ENCODE measurements at regions not wholly inside any gene's neighbourhood (a gene's known extent, or its start where the extent isn't known, plus 50 kb on each side); places are given as distances from the start of the nearest gene placed in this dataset.

GRCh38 chr18:62663731-62664336 lies 51.5 kb upstream of the PHLPP1 start:
- 0 out of 2 replicates have a peak, but pooled peaks have one; percentile 59 for TF ChIP-seq ZFP3 (CRISPR knock-in tag; IDR thresholded peaks at IDR 0.05)
- TF ChIP-seq ZNF8 (CRISPR knock-in tag; IDR thresholded peaks at IDR 0.05): no peak
- peak; percentile 59 for TF ChIP-seq ISL1 (CRISPR knock-in tag; IDR thresholded peaks at IDR 0.05)

GRCh38 chr18:62664414-62664813 lies 50.9 kb upstream of the PHLPP1 start:
- ATAC-seq: no peak
- TF ChIP-seq ZC3H10 (CRISPR knock-in tag; IDR thresholded peaks at IDR 0.05): no peak
- no peak for TF ChIP-seq ISL1 (CRISPR knock-in tag; IDR thresholded peaks at IDR 0.05)
- TF ChIP-seq TCF4 (CRISPR knock-in tag; IDR thresholded peaks at IDR 0.05; ENCODE audit: borderline replicate concordance): no peak
- no peak for TF ChIP-seq PPARA (CRISPR knock-in tag; IDR thresholded peaks at IDR 0.05; ENCODE audit: borderline replicate concordance)
- TF ChIP-seq OSR1 (CRISPR knock-in tag; IDR thresholded peaks at IDR 0.05): no peak
- TF ChIP-seq, protein P1, sequence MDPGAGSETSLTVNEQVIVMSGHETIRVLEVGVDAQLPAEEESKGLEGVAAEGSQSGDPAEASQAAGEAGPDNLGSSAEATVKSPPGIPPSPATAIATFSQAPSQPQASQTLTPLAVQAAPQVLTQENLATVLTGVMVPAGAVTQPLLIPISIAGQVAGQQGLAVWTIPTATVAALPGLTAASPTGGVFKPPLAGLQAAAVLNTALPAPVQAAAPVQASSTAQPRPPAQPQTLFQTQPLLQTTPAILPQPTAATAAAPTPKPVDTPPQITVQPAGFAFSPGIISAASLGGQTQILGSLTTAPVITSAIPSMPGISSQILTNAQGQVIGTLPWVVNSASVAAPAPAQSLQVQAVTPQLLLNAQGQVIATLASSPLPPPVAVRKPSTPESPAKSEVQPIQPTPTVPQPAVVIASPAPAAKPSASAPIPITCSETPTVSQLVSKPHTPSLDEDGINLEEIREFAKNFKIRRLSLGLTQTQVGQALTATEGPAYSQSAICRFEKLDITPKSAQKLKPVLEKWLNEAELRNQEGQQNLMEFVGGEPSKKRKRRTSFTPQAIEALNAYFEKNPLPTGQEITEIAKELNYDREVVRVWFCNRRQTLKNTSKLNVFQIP (CRISPR knock-in tag; IDR thresholded peaks at IDR 0.05; ENCODE audit: borderline replicate concordance, low read depth): no peak
- no peak for TF ChIP-seq RARB (CRISPR knock-in tag; IDR thresholded peaks at IDR 0.05)
- TF ChIP-seq ZFP30 (CRISPR knock-in tag; IDR thresholded peaks at IDR 0.05): no peak
- no peak for TF ChIP-seq ZNF70 (CRISPR knock-in tag; IDR thresholded peaks at IDR 0.05)
- TF ChIP-seq, protein P2, sequence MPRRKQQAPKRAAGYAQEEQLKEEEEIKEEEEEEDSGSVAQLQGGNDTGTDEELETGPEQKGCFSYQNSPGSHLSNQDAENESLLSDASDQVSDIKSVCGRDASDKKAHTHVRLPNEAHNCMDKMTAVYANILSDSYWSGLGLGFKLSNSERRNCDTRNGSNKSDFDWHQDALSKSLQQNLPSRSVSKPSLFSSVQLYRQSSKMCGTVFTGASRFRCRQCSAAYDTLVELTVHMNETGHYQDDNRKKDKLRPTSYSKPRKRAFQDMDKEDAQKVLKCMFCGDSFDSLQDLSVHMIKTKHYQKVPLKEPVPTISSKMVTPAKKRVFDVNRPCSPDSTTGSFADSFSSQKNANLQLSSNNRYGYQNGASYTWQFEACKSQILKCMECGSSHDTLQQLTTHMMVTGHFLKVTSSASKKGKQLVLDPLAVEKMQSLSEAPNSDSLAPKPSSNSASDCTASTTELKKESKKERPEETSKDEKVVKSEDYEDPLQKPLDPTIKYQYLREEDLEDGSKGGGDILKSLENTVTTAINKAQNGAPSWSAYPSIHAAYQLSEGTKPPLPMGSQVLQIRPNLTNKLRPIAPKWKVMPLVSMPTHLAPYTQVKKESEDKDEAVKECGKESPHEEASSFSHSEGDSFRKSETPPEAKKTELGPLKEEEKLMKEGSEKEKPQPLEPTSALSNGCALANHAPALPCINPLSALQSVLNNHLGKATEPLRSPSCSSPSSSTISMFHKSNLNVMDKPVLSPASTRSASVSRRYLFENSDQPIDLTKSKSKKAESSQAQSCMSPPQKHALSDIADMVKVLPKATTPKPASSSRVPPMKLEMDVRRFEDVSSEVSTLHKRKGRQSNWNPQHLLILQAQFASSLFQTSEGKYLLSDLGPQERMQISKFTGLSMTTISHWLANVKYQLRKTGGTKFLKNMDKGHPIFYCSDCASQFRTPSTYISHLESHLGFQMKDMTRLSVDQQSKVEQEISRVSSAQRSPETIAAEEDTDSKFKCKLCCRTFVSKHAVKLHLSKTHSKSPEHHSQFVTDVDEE (CRISPR knock-in tag; IDR thresholded peaks at IDR 0.05): no peak
- no peak for TF ChIP-seq CSRNP3 (CRISPR knock-in tag; IDR thresholded peaks at IDR 0.05)
- TF ChIP-seq, protein P3, sequence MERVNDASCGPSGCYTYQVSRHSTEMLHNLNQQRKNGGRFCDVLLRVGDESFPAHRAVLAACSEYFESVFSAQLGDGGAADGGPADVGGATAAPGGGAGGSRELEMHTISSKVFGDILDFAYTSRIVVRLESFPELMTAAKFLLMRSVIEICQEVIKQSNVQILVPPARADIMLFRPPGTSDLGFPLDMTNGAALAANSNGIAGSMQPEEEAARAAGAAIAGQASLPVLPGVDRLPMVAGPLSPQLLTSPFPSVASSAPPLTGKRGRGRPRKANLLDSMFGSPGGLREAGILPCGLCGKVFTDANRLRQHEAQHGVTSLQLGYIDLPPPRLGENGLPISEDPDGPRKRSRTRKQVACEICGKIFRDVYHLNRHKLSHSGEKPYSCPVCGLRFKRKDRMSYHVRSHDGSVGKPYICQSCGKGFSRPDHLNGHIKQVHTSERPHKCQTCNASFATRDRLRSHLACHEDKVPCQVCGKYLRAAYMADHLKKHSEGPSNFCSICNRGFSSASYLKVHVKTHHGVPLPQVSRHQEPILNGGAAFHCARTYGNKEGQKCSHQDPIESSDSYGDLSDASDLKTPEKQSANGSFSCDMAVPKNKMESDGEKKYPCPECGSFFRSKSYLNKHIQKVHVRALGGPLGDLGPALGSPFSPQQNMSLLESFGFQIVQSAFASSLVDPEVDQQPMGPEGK (CRISPR knock-in tag; IDR thresholded peaks at IDR 0.05; ENCODE audit: borderline replicate concordance): no peak
- no peak for TF ChIP-seq ARNTL (CRISPR knock-in tag; IDR thresholded peaks at IDR 0.05; ENCODE audit: borderline replicate concordance, low read depth)
- no peak for TF ChIP-seq ZNF8 (CRISPR knock-in tag; IDR thresholded peaks at IDR 0.05)

More at GRCh38 chr18:62663731-62664336, 51.5 kb upstream of the PHLPP1 start:
- ATAC-seq: peak; percentile 54

DNA sequence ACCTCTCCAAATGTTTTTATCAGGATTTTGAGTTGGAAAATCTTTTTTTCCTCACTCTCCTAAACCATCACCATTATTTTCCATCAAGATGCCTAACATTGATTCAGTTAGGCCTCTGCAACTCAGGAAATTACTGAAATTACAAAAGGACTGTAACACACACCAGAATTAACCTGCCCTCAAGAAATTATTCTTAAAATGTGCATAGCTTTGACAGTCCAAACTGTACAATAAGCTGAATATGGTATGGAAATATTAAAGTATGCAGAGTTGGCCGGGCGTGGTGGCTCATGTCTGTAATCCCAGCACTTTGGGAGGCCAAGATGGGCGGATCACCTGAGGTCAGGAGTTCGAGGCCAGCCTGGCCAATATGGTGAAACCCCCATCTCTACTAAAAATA lies 50.2 kb upstream of the PHLPP1 start:
- no peak for ATAC-seq
- no peak for TF ChIP-seq ISL1 (CRISPR knock-in tag; IDR thresholded peaks at IDR 0.05)
- no peak for TF ChIP-seq SNAI2 (CRISPR knock-in tag; IDR thresholded peaks at IDR 0.05)
- TF ChIP-seq OSR1 (CRISPR knock-in tag; IDR thresholded peaks at IDR 0.05): no peak
- no peak for TF ChIP-seq ZNF565 (CRISPR knock-in tag; conservative IDR thresholded peaks at IDR 0.05; ENCODE audit: low read depth)
- no peak for TF ChIP-seq TCF4 (CRISPR knock-in tag; IDR thresholded peaks at IDR 0.05; ENCODE audit: borderline replicate concordance)
- TF ChIP-seq CREB5 (CRISPR knock-in tag; IDR thresholded peaks at IDR 0.05; ENCODE audit: low read depth): no peak
- no peak for TF ChIP-seq ZFP30 (CRISPR knock-in tag; IDR thresholded peaks at IDR 0.05)
- no peak for TF ChIP-seq ARNTL (CRISPR knock-in tag; IDR thresholded peaks at IDR 0.05; ENCODE audit: borderline replicate concordance, low read depth)
- TF ChIP-seq, protein P1 (CRISPR knock-in tag; IDR thresholded peaks at IDR 0.05; ENCODE audit: borderline replicate concordance, low read depth): no peak
- TF ChIP-seq CSDC2 (CRISPR knock-in tag; IDR thresholded peaks at IDR 0.05): no peak

Measured in SK-N-SH treated with all-trans-retinoic acid at 6 μM for 48 hours (cell line).